ENCODE measurements at regions not wholly inside any gene's neighbourhood (a gene's known extent, or its start where the extent isn't known, plus 50 kb on each side); places are given as distances from the start of the nearest gene placed in this dataset.

GRCh38 chr4:1572964-1573720 lies 111.0 kb downstream of the FAM53A start:
- TF ChIP-seq CTCF (IDR thresholded peaks at IDR 0.05; ENCODE audit: low read length) (no peak), EZH2 (IDR thresholded peaks at IDR 0.05; ENCODE audit: borderline replicate concordance, low read length) (no peak)
